ENCODE measurements at regions not wholly inside any gene's neighbourhood (a gene's known extent, or its start where the extent isn't known, plus 50 kb on each side); places are given as distances from the start of the nearest gene placed in this dataset.

DNA sequence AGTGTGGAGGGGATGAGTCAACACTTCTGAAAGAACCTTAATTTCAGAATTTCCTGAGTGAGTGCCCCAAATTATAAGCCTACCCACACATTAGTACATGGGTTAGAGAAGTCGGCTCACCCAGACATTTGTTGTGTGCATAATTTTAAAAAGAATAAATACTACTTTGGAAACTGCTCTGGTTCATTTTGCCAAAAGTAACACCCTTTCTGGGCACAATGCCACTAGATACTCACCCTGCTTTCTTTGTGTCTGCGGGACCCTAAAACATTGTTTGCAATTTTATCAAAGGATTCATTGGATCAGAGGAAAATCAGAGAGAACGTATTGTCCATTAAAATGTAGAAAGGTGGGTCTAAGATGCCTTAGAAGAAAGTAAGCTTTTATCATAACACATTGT is 245.5 kb upstream of the NRP1 start:
- Histone ChIP-seq H3K4me1 (ENCODE audit: control insufficient read depth in 3 of 3, insufficient read depth in 2 of 3, low read depth in 1 of 3, low read length in 2 of 3) (no peaks in the 10 kb centered on the region), H3K27me3 (ENCODE audit: control insufficient read depth in 3 of 3, insufficient read depth in 3 of 3, low read length in 3 of 3) (no peaks in the 10 kb centered on the region), H3K27ac (ENCODE audit: low read depth in 1 of 3, low read length in 2 of 3) (no peak overlapping the region), H3K9me3 (ENCODE audit: control insufficient read depth in 2 of 2, insufficient read depth in 1 of 2, low read depth in 1 of 2, low read length in 1 of 2) (no peaks in the 10 kb centered on the region), H3K4me3 (ENCODE audit: low read depth in 1 of 3, low read length in 3 of 3) (no peak overlapping the region), H3K36me3 (ENCODE audit: control insufficient read depth in 3 of 3, insufficient read depth in 2 of 3, low read depth in 1 of 3, low read length in 3 of 3) (no peaks in the 10 kb centered on the region)
- no peak for DNase-seq
- no peak for FAIRE-seq
- 75 to 84% (median 79%) methylated on average over 3 of the region's 3 CpGs for WGBS, 3 donors

DNA sequence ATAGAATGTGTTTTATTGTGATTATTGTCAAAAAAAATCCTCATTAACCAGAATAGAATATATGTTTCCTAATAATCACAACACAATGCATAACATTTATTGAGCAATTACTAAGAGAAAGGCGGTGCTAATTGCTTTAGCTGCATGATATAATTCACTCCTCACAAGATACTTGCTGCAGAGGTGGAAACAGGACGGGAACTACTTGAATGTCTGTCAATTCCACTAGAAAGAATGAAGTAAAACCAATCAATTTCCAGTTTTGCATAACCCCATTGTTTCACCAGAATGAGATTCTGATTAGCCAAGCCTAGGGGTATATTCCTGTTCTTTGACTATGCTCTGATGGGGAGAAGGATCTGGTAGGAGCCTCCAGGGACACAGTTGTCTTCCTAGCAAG is 239.1 kb upstream of the NRP1 start:
- FAIRE-seq (no peak), DNase-seq (no peak)
- no peak overlapping the region for H3K27ac ChIP-seq (ENCODE audit: low read depth in 1 of 3, low read length in 2 of 3)
- no peak overlapping the region for H3K4me3 ChIP-seq (ENCODE audit: low read depth in 1 of 3, low read length in 3 of 3)
- no peaks in the 10 kb centered on the region for H3K36me3 ChIP-seq (ENCODE audit: control insufficient read depth in 3 of 3, insufficient read depth in 2 of 3, low read depth in 1 of 3, low read length in 3 of 3)
- H3K4me1 ChIP-seq (ENCODE audit: control insufficient read depth in 3 of 3, insufficient read depth in 2 of 3, low read depth in 1 of 3, low read length in 2 of 3): no peaks in the 10 kb centered on the region
- WGBS, 3 donors: 54 to 81% (median 75%) methylated on average over 2 of the region's 2 CpGs
- H3K9me3 ChIP-seq (ENCODE audit: control insufficient read depth in 2 of 2, insufficient read depth in 1 of 2, low read depth in 1 of 2, low read length in 1 of 2): no peaks in the 10 kb centered on the region
- no peaks in the 10 kb centered on the region for H3K27me3 ChIP-seq (ENCODE audit: control insufficient read depth in 3 of 3, insufficient read depth in 3 of 3, low read length in 3 of 3)

DNA sequence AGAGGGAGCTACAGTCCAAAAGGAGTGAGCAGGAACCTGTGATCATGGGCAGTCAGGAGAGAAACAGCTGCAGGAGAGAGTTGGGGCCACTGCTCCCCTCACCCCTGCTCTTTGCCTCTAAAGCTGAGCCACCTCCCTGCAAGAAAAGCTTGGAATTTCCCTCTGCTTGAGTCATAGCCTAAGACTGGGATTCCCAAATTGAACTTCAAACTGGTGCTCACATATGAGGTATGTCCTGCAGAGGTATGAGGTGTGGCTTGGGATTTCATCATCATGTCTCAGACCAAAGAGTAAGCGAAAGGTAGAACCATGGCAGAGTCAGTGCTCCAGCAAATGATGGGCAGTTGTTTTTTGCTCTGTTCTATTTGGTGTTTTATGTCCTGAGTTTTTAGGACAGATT is 237.1 kb upstream of the NRP1 start:
- H3K4me3 ChIP-seq (ENCODE audit: low read depth in 1 of 3, low read length in 3 of 3): no peak overlapping the region
- WGBS, 3 donors: 85 to 92% (median 92%) methylated on average over 1 of the region's 1 CpG
- no peak overlapping the region for H3K27ac ChIP-seq (ENCODE audit: low read depth in 1 of 3, low read length in 2 of 3)
- FAIRE-seq (no peak), DNase-seq (no peak)
- H3K36me3 ChIP-seq (ENCODE audit: control insufficient read depth in 3 of 3, insufficient read depth in 2 of 3, low read depth in 1 of 3, low read length in 3 of 3): no peaks in the 10 kb centered on the region
- no peaks in the 10 kb centered on the region for H3K4me1 ChIP-seq (ENCODE audit: control insufficient read depth in 3 of 3, insufficient read depth in 2 of 3, low read depth in 1 of 3, low read length in 2 of 3)
- no peaks in the 10 kb centered on the region for H3K27me3 ChIP-seq (ENCODE audit: control insufficient read depth in 3 of 3, insufficient read depth in 3 of 3, low read length in 3 of 3)
- H3K9me3 ChIP-seq (ENCODE audit: control insufficient read depth in 2 of 2, insufficient read depth in 1 of 2, low read depth in 1 of 2, low read length in 1 of 2): no peaks in the 10 kb centered on the region

DNA sequence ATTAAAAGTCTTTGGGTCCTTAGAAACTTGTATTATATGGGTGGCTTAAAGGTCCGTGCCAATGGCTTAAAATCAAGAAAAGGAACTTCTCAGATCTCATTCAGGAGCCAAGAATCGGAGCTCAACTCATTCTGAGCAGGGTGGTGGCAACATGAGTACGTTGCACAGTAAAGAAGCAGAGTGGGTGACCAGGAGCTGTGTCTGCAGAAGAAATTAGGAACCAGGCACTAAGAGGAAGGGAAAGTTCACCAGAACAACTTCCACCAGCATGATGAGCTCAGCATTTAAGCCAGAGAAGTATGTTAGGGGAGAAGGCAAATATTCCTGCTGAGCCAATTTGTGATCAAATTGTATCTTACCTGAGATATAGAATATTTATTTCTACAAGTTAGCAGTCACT is 236.0 kb upstream of the NRP1 start:
- Histone ChIP-seq H3K27me3 (ENCODE audit: control insufficient read depth in 3 of 3, insufficient read depth in 3 of 3, low read length in 3 of 3) (no peaks in the 10 kb centered on the region), H3K27ac (ENCODE audit: low read depth in 1 of 3, low read length in 2 of 3) (no peak overlapping the region), H3K9me3 (ENCODE audit: control insufficient read depth in 2 of 2, insufficient read depth in 1 of 2, low read depth in 1 of 2, low read length in 1 of 2) (no peaks in the 10 kb centered on the region), H3K36me3 (ENCODE audit: control insufficient read depth in 3 of 3, insufficient read depth in 2 of 3, low read depth in 1 of 3, low read length in 3 of 3) (no peaks in the 10 kb centered on the region), H3K4me3 (ENCODE audit: low read depth in 1 of 3, low read length in 3 of 3) (no peak overlapping the region), H3K4me1 (ENCODE audit: control insufficient read depth in 3 of 3, insufficient read depth in 2 of 3, low read depth in 1 of 3, low read length in 2 of 3) (no peaks in the 10 kb centered on the region)
- DNase-seq: no peak
- 64 to 75% (median 68%) methylated on average over 3 of the region's 3 CpGs for WGBS, 3 donors
- FAIRE-seq: no peak

DNA sequence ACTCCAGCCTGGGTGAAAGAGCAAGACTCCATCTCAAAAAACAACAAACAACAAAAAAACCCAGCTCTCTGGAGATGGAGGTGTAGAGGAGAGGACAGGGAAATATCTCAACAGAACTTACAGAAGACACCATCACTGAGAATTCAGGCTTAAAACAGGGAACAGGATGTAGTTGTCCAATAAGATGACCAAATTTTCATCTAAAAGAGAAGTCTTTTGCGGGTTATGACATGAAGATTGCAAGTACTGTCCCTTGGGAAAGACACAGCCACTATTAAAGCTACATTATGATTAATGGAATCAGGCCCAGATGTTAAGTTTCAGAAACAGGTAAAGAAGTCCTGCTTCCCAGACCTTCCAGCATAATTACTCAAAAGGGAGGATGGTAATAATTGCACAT is 235.2 kb upstream of the NRP1 start:
- no peaks in the 10 kb centered on the region for H3K9me3 ChIP-seq (ENCODE audit: control insufficient read depth in 2 of 2, insufficient read depth in 1 of 2, low read depth in 1 of 2, low read length in 1 of 2)
- DNase-seq: no peak
- H3K4me1 ChIP-seq (ENCODE audit: control insufficient read depth in 3 of 3, insufficient read depth in 2 of 3, low read depth in 1 of 3, low read length in 2 of 3): no peaks in the 10 kb centered on the region
- FAIRE-seq: no peak
- 82 to 93% (median 84%) methylated on average over 1 of the region's 1 CpG for WGBS, 3 donors
- no peaks in the 10 kb centered on the region for H3K36me3 ChIP-seq (ENCODE audit: control insufficient read depth in 3 of 3, insufficient read depth in 2 of 3, low read depth in 1 of 3, low read length in 3 of 3)
- H3K4me3 ChIP-seq (ENCODE audit: low read depth in 1 of 3, low read length in 3 of 3): no peak overlapping the region
- no peaks in the 10 kb centered on the region for H3K27me3 ChIP-seq (ENCODE audit: control insufficient read depth in 3 of 3, insufficient read depth in 3 of 3, low read length in 3 of 3)
- no peak overlapping the region for H3K27ac ChIP-seq (ENCODE audit: low read depth in 1 of 3, low read length in 2 of 3)

DNA sequence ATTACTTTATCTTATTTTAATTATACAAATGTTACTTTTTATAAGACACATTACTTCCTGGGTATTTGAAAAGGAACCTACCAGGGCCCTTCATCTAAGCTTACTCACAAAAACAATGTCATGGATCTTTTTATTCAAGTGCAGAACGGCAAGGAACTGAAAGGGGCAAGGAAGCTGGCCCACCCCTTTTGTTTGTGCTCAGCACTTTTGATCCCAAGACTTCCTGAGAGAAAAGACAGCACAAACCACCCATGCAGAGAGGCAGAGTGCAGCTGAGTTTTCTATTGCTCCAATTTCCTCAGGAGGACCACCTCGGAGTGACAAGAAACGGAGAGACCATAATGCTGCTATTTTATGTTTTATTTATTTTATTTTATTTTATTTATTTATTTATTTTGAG is 232.0 kb upstream of the NRP1 start:
- Histone ChIP-seq H3K4me1 (ENCODE audit: control insufficient read depth in 3 of 3, insufficient read depth in 2 of 3, low read depth in 1 of 3, low read length in 2 of 3) (no peaks in the 10 kb centered on the region), H3K27me3 (ENCODE audit: control insufficient read depth in 3 of 3, insufficient read depth in 3 of 3, low read length in 3 of 3) (no peaks in the 10 kb centered on the region)
- no peak for FAIRE-seq

DNA sequence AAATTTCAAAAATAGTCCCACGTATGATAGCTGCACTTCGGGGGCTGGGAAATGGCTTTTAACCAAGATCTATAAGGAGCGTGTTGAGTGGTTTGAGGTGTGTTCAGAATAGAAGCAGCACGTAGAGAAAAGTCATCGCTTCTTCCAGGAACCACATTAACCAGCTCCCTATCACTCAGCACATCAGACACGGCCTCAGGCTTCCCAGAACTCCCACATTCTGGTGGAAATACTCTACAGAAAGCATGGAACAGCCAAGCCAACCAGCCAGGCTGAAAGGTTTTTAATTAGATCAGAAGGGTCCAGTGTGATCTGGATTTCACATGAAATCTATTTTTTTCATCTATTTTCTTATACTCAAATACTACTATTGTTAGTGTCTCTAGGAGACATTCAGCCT is 231.5 kb upstream of the NRP1 start:
- H3K36me3 ChIP-seq (ENCODE audit: control insufficient read depth in 3 of 3, insufficient read depth in 2 of 3, low read depth in 1 of 3, low read length in 3 of 3): no peaks in the 10 kb centered on the region
- WGBS, 3 donors: 84 to 88% (median 87%) methylated on average over 6 of the region's 6 CpGs
- FAIRE-seq: no peak
- no peak for DNase-seq
- H3K27me3 ChIP-seq (ENCODE audit: control insufficient read depth in 3 of 3, insufficient read depth in 3 of 3, low read length in 3 of 3): no peaks in the 10 kb centered on the region
- H3K4me3 ChIP-seq (ENCODE audit: low read depth in 1 of 3, low read length in 3 of 3): no peak overlapping the region
- no peaks in the 10 kb centered on the region for H3K4me1 ChIP-seq (ENCODE audit: control insufficient read depth in 3 of 3, insufficient read depth in 2 of 3, low read depth in 1 of 3, low read length in 2 of 3)
- H3K9me3 ChIP-seq (ENCODE audit: control insufficient read depth in 2 of 2, insufficient read depth in 1 of 2, low read depth in 1 of 2, low read length in 1 of 2): no peaks in the 10 kb centered on the region
- no peak overlapping the region for H3K27ac ChIP-seq (ENCODE audit: low read depth in 1 of 3, low read length in 2 of 3)

More for the DNA sequence above, 232.0 kb upstream of the NRP1 start:
- Histone ChIP-seq H3K36me3 (ENCODE audit: control insufficient read depth in 3 of 3, insufficient read depth in 2 of 3, low read depth in 1 of 3, low read length in 3 of 3) (no peaks in the 10 kb centered on the region), H3K9me3 (ENCODE audit: control insufficient read depth in 2 of 2, insufficient read depth in 1 of 2, low read depth in 1 of 2, low read length in 1 of 2) (no peaks in the 10 kb centered on the region), H3K4me3 (ENCODE audit: low read depth in 1 of 3, low read length in 3 of 3) (no peak overlapping the region), H3K27ac (ENCODE audit: low read depth in 1 of 3, low read length in 2 of 3) (no peak overlapping the region)
- 70 to 81% (median 79%) methylated on average over 3 of the region's 3 CpGs for WGBS, 3 donors
- no peak for DNase-seq

DNA sequence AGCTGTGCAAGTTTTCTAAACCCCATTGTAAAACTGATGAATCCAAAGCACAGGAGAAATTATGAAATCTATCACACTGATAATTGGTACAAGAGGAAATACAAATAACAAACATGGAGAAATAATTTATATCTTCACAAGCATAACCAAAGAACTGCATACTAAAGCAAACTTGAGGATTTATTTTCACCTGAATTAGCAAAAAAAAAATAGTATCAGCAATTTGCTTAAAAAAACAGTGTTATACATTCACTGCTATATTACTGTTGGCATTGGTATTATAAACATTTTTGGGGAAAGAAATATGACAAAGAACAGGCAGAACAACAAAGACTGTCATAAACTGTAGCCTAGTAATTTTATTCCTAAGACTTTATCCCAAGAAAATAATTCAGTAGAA is 230.8 kb upstream of the NRP1 start:
- H3K27me3 ChIP-seq (ENCODE audit: control insufficient read depth in 3 of 3, insufficient read depth in 3 of 3, low read length in 3 of 3): no peaks in the 10 kb centered on the region
- no peak overlapping the region for H3K4me3 ChIP-seq (ENCODE audit: low read depth in 1 of 3, low read length in 3 of 3)
- no peaks in the 10 kb centered on the region for H3K4me1 ChIP-seq (ENCODE audit: control insufficient read depth in 3 of 3, insufficient read depth in 2 of 3, low read depth in 1 of 3, low read length in 2 of 3)
- no peak for FAIRE-seq
- no peak for DNase-seq
- H3K27ac ChIP-seq (ENCODE audit: low read depth in 1 of 3, low read length in 2 of 3): no peak overlapping the region
- H3K9me3 ChIP-seq (ENCODE audit: control insufficient read depth in 2 of 2, insufficient read depth in 1 of 2, low read depth in 1 of 2, low read length in 1 of 2): no peaks in the 10 kb centered on the region
- H3K36me3 ChIP-seq (ENCODE audit: control insufficient read depth in 3 of 3, insufficient read depth in 2 of 3, low read depth in 1 of 3, low read length in 3 of 3): no peaks in the 10 kb centered on the region

DNA sequence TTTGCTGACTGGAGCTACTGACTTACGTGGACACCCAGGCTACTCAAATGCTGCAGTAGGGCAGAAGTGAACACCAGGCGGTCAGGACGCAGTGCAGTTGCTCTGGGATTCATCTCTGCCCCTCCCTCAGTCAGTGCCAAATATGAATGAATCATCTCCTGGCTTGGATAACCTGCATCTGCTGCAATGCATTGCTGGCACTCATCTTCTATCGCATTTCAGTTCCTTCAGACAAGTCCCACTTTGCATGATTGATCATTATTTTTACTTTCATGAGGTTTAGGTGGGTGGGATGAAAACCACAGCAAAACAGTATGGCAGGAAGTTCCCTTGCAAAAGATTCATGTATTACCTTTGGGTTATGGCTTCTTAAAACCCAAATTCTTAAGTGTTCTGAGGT is 224.6 kb upstream of the NRP1 start:
- 58 to 71% (median 68%) methylated on average over 4 of the region's 4 CpGs for WGBS, 3 donors
- Histone ChIP-seq H3K4me3 (ENCODE audit: low read depth in 1 of 3, low read length in 3 of 3) (no peak overlapping the region), H3K27ac (ENCODE audit: low read depth in 1 of 3, low read length in 2 of 3) (no peak overlapping the region), H3K4me1 (ENCODE audit: control insufficient read depth in 3 of 3, insufficient read depth in 2 of 3, low read depth in 1 of 3, low read length in 2 of 3) (no peaks in the 10 kb centered on the region), H3K9me3 (ENCODE audit: control insufficient read depth in 2 of 2, insufficient read depth in 1 of 2, low read depth in 1 of 2, low read length in 1 of 2) (no peaks in the 10 kb centered on the region), H3K36me3 (ENCODE audit: control insufficient read depth in 3 of 3, insufficient read depth in 2 of 3, low read depth in 1 of 3, low read length in 3 of 3) (no peaks in the 10 kb centered on the region), H3K27me3 (ENCODE audit: control insufficient read depth in 3 of 3, insufficient read depth in 3 of 3, low read length in 3 of 3) (peaks cover 0 to 4% (median 2%) of the 10 kb centered on the region in 3 donors)
- DNase-seq (no peak), FAIRE-seq (no peak)

Data from small intestine (tissue), 7 donors.